NCI-H2081 treated with DMSO at 0.1 percent for 48 hours (cell line): ENCODE measurements at regions not wholly inside any gene's neighbourhood (a gene's known extent, or its start where the extent isn't known, plus 50 kb on each side); places are given as distances from the start of the nearest gene placed in this dataset.
"Not testable (repeated sequence)": the region's sequence is repeated elsewhere in the genome, so short reads cannot be mapped to it uniquely, and the experiment has no call there.

Experiments used
- DNase-seq: peaks from one replicate; lab custom pipeline; 2025; lab: John Stamatoyannopoulos, UW

- DNase-seq = no peak
These were observed 475.8 kb upstream of the PCDH20 start for GRCh38 chr13:61891401-61891800.

GRCh38 chr13:61884830-61885229, 469.2 kb upstream of the PCDH20 start:
- DNase-seq = no peak

DNA sequence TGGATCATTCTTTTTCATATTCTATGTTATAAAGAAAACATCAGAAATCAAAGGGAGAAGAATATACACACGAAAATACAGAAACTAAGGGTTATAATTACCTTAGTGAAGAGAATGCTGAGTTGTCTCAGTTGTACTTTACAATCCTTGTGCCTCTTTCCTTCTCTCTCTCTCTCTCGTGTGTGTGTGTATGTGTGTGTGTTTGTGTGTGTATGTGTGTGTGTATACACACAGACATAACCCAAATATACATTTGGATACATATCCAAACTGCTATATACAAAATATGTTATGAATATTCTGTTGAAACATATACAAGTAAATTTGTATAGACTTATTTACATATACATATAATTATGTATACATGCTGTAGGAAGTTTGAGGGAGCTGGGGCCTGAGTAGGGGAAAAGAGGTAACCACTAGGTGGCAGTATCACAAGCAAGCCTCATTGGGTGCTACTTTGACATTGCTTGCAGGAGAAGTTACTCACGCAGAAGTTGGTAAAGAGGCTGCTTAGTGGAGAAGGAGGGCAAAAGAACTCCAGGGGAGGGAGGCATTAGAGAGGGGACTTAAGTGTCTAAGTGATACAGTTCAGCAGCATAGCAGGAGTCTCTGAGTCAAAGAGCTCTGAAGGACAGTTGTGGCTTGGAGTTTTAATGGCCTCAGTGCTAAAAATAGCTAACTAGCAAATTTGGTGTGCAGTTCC, 465.1 kb upstream of the PCDH20 start:
- no peak for DNase-seq

GRCh38 chr13:61878565-61878964, 462.9 kb upstream of the PCDH20 start:
- not testable (repeated sequence) for DNase-seq

DNA sequence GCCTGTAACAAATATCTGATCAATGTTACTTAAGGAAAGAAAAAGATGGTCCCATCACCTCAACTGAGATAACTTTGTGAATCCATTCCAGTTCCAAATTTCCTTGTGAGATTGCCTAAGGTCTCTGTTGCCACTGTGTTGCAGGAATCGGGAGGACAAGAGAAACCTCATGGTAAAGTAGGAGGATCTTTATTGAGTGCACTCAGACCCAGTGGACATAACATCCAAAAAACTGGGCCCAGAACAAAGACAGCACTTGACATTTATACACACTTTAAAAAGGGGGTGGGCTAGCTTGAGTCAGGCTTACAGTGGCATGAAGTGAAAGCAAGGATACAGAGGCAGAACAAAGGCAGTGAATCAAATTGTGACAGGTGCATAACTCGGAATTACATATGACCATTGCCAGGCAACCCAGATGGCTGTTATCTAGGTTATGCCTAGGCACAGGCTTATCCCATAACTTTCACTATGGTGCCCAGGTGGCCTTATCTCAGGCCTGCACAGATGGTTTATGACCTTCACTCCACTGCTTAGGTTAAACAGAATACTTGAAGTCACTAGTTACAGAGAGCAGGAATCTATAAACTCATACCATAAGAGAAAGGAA, 459.4 kb upstream of the PCDH20 start:
- DNase-seq = no peak

DNA sequence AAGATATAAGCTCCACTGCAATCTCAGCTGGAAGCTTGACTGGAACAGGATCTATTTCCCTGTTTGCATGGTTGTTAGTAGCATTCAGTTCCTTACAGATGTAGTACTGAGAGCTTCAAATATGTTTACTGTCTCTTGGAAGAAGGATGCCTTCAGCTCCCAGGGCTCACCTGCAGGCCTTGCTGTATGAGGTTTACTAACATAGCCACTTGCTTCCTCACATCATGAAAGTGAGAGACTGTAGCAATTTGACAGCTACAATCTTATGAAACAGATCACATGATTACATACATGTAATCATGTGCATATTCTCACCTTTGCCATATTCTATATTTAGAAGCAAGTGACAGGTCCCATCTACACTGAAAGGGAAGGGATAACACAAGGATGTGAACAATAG, 458.1 kb upstream of the PCDH20 start:
- DNase-seq = no peak

DNA sequence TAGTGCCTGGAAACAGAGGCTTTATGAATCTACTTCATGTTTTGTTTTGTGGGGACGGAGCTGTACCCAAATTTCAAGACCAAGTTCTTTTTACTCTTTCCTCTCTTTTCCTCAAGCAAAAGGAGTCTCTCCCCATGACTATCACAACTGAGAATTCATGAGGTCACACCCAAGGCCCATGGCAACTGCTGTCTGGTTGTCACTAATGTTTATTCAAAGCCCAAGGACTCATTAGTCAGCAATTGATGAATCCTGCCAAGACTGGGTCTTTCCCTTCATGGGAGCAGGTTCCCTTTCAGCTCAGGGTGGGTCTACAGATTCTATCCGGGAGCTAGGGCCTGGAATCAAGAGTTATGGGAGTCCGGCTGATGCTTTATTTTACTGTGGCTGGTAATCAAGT, 441.5 kb upstream of the PCDH20 start:
- no peak for DNase-seq

GRCh38 chr13:61852116-61852619, 436.5 kb upstream of the PCDH20 start:
- no peak for DNase-seq

GRCh38 chr13:61850794-61851193, 435.1 kb upstream of the PCDH20 start:
- no peak for DNase-seq

- DNase-seq = no peak
These were observed 422.9 kb upstream of the PCDH20 start for GRCh38 chr13:61838568-61838967.

DNA sequence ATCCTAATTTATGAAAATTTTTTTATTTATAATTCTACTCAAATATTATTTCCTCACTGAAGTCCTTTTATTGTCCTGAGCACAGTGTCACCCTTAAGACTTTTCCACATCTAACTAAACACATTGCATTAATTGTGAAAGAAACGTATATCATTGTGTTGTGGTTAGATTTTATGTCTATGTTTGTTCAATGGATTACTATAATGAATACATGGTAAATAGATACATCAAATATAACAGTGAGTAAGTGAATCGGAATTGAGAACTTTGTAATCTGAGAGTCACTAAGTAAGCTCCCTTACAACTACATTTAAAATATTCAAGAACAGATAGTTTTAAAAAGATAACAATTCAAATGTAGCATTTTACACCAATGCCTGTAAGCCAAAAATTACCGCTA, 417.6 kb upstream of the PCDH20 start:
- no peak for DNase-seq

DNA sequence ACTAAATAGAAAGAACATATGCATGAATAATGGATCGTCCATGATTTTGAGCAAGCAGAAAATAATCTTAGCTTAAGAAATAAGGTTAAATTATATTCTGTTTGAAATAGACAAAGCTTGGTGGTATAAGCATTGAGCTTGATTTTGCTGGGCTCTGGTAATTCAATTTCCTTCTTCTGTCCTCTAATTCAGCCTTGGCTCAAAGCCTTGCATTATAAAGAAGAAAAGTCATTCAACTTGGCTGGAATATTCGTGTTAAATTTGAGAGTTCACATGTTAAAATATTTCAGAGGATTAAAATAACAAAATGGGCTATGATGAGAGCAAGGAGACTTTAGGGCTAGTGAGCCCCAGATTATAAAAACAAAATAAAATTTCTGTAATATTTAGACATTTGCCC, 415.4 kb upstream of the PCDH20 start:
- DNase-seq = no peak

GRCh38 chr13:61830475-61830874, 414.8 kb upstream of the PCDH20 start:
- DNase-seq = no peak

- DNase-seq = no peak
These were observed 408.5 kb upstream of the PCDH20 start for GRCh38 chr13:61824168-61824567.

DNA sequence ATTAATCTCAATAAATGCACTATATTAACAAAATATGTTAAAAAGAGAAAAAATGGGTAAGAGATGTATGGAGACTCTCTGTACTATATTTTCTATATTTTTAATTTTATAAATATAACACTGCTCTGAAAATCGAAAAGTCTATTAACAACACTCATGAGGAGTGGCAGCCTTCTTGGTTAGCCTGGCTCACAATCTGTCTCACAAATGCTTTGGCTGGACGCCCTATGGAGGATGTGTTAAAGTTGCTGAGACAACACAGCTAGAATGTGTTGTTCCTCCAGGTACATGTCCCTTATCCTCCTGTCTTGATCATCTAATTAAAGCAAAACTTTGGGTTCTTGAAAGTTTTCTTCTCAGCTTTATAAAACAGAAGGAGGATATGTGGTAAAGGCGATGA, 396.6 kb upstream of the PCDH20 start:
- no peak for DNase-seq

DNA sequence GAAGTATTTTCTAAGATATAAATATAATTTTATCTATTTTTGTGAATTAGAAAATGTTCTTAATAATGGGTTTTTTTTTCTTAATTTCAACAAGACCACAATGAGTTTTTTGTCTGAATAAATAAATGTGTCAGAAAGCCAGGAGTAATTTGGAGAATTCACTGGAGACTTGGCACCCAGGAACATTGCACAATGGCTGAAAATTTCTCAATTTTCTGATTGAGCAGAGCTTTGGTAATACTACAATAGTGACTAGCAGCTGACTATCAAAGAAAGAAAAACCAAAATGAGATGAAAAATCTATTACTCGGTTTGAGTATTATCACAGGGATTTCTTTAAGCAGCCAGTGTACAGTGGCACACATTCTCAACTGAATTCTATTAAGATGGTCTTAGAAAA, 394.4 kb upstream of the PCDH20 start:
- no peak for DNase-seq

GRCh38 chr13:61797397-61797796, 381.7 kb upstream of the PCDH20 start:
- no peak for DNase-seq

DNA sequence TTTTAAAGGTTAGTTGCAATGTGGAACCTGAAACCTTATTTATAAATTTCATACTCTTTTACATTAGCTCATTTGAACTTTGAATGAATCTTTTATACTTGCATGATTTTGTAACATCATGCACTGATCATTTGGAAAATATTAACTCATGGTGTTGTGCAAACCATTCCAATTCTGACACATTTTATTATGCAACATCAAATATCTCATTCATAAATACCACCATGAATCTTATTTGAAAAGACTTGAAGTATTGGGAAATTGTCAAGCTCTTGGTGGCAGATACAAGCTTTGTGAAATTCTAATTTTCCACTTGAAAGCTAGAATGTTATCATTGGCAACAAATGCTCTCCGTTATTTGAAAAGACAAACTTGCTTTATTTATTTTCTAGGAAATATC, 379.9 kb upstream of the PCDH20 start:
- DNase-seq = no peak

- DNase-seq = no peak
These were observed 363.8 kb upstream of the PCDH20 start for GRCh38 chr13:61779456-61779855.

DNA sequence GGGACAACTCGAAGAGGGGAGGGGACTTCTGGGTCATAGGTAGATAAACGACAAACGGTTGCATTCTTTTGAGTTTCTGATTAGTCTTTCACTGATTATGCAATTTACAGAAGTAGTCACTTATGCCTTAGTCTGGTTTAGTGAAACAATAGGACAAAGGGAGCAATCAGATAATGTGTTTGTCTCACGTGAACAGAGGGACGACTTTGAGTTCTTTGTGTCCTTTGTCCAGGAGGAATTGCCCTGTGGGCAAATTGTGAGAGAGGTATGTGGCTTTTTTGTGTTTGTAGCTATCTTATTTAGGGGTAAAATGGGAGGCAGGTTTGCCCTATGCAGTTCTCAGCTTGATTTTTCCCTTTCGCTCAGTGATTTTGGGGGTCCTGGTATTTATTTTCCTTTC, 362.9 kb upstream of the PCDH20 start:
- DNase-seq = no peak

GRCh38 chr13:61777899-61778298, 362.2 kb upstream of the PCDH20 start:
- no peak for DNase-seq

DNA sequence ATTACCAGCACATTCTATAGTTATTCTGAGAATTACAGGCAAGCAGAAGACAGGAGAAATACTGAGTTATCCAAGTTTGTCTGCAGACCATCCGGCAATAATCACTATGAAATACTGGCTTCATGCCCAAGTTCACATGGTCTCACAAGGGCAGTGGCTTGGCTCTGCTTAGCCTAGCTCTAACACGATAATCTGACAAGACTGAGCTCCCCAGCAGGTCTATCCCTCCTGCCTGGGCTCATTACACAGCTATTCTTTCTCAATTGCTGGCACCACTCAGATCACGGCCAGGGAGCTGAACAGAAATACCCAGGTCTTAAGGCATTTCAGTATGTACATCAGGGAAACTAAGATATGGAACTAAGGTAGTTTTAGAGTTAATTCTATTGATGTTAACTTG, 361.6 kb upstream of the PCDH20 start:
- DNase-seq = no peak

- no peak for DNase-seq
These were observed 359.3 kb upstream of the PCDH20 start for GRCh38 chr13:61774903-61775302.

DNA sequence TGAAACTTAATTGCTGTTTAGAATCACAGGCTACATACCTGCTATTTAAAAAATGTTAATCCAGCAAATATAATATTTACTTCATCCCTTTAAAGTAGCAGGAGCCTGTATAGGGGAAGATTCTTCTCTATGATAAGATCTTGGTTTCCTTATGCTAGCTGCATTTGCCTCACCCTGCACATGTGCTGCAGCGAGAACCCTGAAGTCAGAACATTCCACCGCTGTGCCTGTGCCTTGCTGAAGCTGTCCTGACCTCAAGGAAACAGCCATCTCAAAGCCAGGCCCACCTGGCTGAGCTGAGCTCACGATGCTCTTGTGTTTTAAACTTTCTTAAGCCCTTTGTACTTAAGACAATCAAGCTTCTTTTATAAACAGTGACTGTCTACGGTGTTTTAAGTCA, 355.0 kb upstream of the PCDH20 start:
- no peak for DNase-seq
